ENCODE measurements at regions not wholly inside any gene's neighbourhood (a gene's known extent, or its start where the extent isn't known, plus 50 kb on each side); places are given as distances from the start of the nearest gene placed in this dataset.
A peak's percentile ranks its signal among the peaks of the same experiment; 100 is the strongest.

GRCh38 chr11:95717314-95717713 lies 72.3 kb downstream of the FAM76B start:
- Mint-ChIP-seq H3K27me3 (no peaks in the 10 kb centered on the region), H3K36me3 (peaks cover 5 to 19% of the 10 kb centered on the region in 2 donors), H3K4me3 (peak overlapping the region in 1 of 2 donors; percentile 39), H3K27ac (peak overlapping the region; percentile 92), H3K4me1 (peaks cover 38 to 82% of the 10 kb centered on the region in 2 donors), H3K9me3 (peaks cover 8 to 17% of the 10 kb centered on the region in 2 donors)
- DNase-seq (no peak), ATAC-seq (replicated peaks) (no peak)

GRCh38 chr11:95716266-95716665 lies 73.3 kb downstream of the FAM76B start:
- DNase-seq, result no peak
- ATAC-seq (replicated peaks), result peak; percentile 33 to 35
- peaks cover 5 to 19% of the 10 kb centered on the region in 2 donors for H3K36me3 Mint-ChIP-seq
- H3K4me3 Mint-ChIP-seq, result peak overlapping the region; percentile 61 to 64
- H3K27me3 Mint-ChIP-seq, result no peaks in the 10 kb centered on the region
- H3K4me1 Mint-ChIP-seq, result peaks cover 45 to 86% of the 10 kb centered on the region in 2 donors
- peaks cover 6 to 17% of the 10 kb centered on the region in 2 donors for H3K9me3 Mint-ChIP-seq
- peak overlapping the region; percentile 95 for H3K27ac Mint-ChIP-seq

- Mint-ChIP-seq H3K27me3 (no peaks in the 10 kb centered on the region), H3K9me3 (peaks cover 6 to 17% of the 10 kb centered on the region in 2 donors), H3K36me3 (peaks cover 5 to 19% of the 10 kb centered on the region in 2 donors), H3K4me3 (peak overlapping the region; percentile 61 to 64), H3K27ac (peak overlapping the region; percentile 95), H3K4me1 (peaks cover 49 to 86% of the 10 kb centered on the region in 2 donors)
- peak; percentile 78 to 81 for ATAC-seq (replicated peaks)
- DNase-seq, result peak; percentile 88
Measured at GRCh38 chr11:95715777-95716241, 73.8 kb downstream of the FAM76B start.

GRCh38 chr11:95714843-95715776 lies 74.5 kb downstream of the FAM76B start:
- Mint-ChIP-seq H3K27me3 (no peaks in the 10 kb centered on the region), H3K36me3 (peaks cover 5 to 19% of the 10 kb centered on the region in 2 donors), H3K9me3 (peaks cover 6 to 17% of the 10 kb centered on the region in 2 donors), H3K4me1 (peaks cover 49 to 88% of the 10 kb centered on the region in 2 donors), H3K4me3 (peak overlapping the region; percentile 63 to 74), H3K27ac (peak overlapping the region; percentile 95)
- no peak for DNase-seq
- peak; percentile 37 to 55 for ATAC-seq (replicated peaks)

- ATAC-seq (replicated peaks) (no peak), DNase-seq (no peak)
- peak overlapping the region; percentile 95 for H3K27ac Mint-ChIP-seq
- H3K4me1 Mint-ChIP-seq, result peaks cover 46 to 81% of the 10 kb centered on the region in 2 donors
- H3K4me3 Mint-ChIP-seq, result no peak overlapping the region
- no peaks in the 10 kb centered on the region for H3K27me3 Mint-ChIP-seq
- H3K9me3 Mint-ChIP-seq, result peaks cover 5 to 13% of the 10 kb centered on the region in 2 donors
- peaks cover 5 to 13% of the 10 kb centered on the region in 2 donors for H3K36me3 Mint-ChIP-seq
Measured at GRCh38 chr11:95713428-95713827, 76.2 kb downstream of the FAM76B start.

- Mint-ChIP-seq H3K4me1 (peaks cover 42 to 67% of the 10 kb centered on the region in 2 donors), H3K4me3 (peak overlapping the region; percentile 51 to 64), H3K27me3 (no peaks in the 10 kb centered on the region), H3K9me3 (peaks cover 1 to 3% of the 10 kb centered on the region in 2 donors), H3K27ac (peak overlapping the region; percentile 95), H3K36me3 (peaks cover 0 to 3% of the 10 kb centered on the region in 2 donors)
- ATAC-seq (replicated peaks) (peak; percentile 19 to 35), DNase-seq (peak; percentile 21)
Measured at GRCh38 chr11:95711945-95712221, 77.7 kb downstream of the FAM76B start.

- peak overlapping the region; percentile 95 for H3K27ac Mint-ChIP-seq
- H3K4me3 Mint-ChIP-seq, result peak overlapping the region; percentile 51 to 64
- no peaks in the 10 kb centered on the region for H3K27me3 Mint-ChIP-seq
- peaks cover 1 to 3% of the 10 kb centered on the region in 2 donors for H3K9me3 Mint-ChIP-seq
- H3K36me3 Mint-ChIP-seq, result peaks cover 0 to 3% of the 10 kb centered on the region in 2 donors
- peaks cover 43 to 65% of the 10 kb centered on the region in 2 donors for H3K4me1 Mint-ChIP-seq
- DNase-seq (no peak), ATAC-seq (replicated peaks) (peak; percentile 15 to 17)
Measured at GRCh38 chr11:95711162-95711944, 78.2 kb downstream of the FAM76B start.

- Mint-ChIP-seq H3K36me3 (peaks cover 0 to 3% of the 10 kb centered on the region in 2 donors), H3K27ac (no peak overlapping the region)
- no peak for DNase-seq
Measured at GRCh38 chr11:95708681-95709080, 80.9 kb downstream of the FAM76B start.

GRCh38 chr11:95706974-95707387 lies 82.6 kb downstream of the FAM76B start:
- Mint-ChIP-seq H3K27me3 (no peaks in the 10 kb centered on the region), H3K27ac (peak overlapping the region; percentile 44), H3K4me1 (peaks cover 26 to 27% of the 10 kb centered on the region in 2 donors), H3K36me3 (no peaks in the 10 kb centered on the region), H3K4me3 (no peak overlapping the region), H3K9me3 (no peaks in the 10 kb centered on the region)
- no peak for DNase-seq
- ATAC-seq (replicated peaks), result no peak

More at GRCh38 chr11:95708681-95709080, 80.9 kb downstream of the FAM76B start:
- H3K9me3 Mint-ChIP-seq, result peaks cover 1 to 3% of the 10 kb centered on the region in 2 donors
- no peak for ATAC-seq (replicated peaks)
- no peaks in the 10 kb centered on the region for H3K27me3 Mint-ChIP-seq
- no peak overlapping the region for H3K4me3 Mint-ChIP-seq
- H3K4me1 Mint-ChIP-seq, result peaks cover 32 to 42% of the 10 kb centered on the region in 2 donors

- Mint-ChIP-seq H3K4me1 (peaks cover 19 to 25% of the 10 kb centered on the region in 2 donors), H3K36me3 (no peaks in the 10 kb centered on the region), H3K4me3 (no peak overlapping the region), H3K27me3 (no peaks in the 10 kb centered on the region), H3K9me3 (no peaks in the 10 kb centered on the region), H3K27ac (no peak overlapping the region)
- DNase-seq (peak; percentile 76), ATAC-seq (replicated peaks) (peak; percentile 96)
Measured at GRCh38 chr11:95705485-95706124, 84.0 kb downstream of the FAM76B start.

GRCh38 chr11:95704865-95705264 lies 84.7 kb downstream of the FAM76B start:
- H3K27me3 Mint-ChIP-seq, result no peaks in the 10 kb centered on the region
- H3K4me3 Mint-ChIP-seq, result no peak overlapping the region
- H3K9me3 Mint-ChIP-seq, result no peaks in the 10 kb centered on the region
- ATAC-seq (replicated peaks) (no peak), DNase-seq (no peak)
- H3K27ac Mint-ChIP-seq, result no peak overlapping the region
- H3K4me1 Mint-ChIP-seq, result peaks cover 21 to 27% of the 10 kb centered on the region in 2 donors
- no peaks in the 10 kb centered on the region for H3K36me3 Mint-ChIP-seq

- H3K36me3 Mint-ChIP-seq, result no peaks in the 10 kb centered on the region
- H3K4me3 Mint-ChIP-seq, result peak overlapping the region; percentile 18 to 33
- ATAC-seq (replicated peaks) (peak; percentile 9 to 22), DNase-seq (no peak)
- H3K9me3 Mint-ChIP-seq, result no peaks in the 10 kb centered on the region
- peak overlapping the region; percentile 38 for H3K27ac Mint-ChIP-seq
- H3K27me3 Mint-ChIP-seq, result no peaks in the 10 kb centered on the region
- H3K4me1 Mint-ChIP-seq, result peaks cover 26 to 37% of the 10 kb centered on the region in 2 donors
Measured at GRCh38 chr11:95703049-95703448, 86.5 kb downstream of the FAM76B start.

- Mint-ChIP-seq H3K9me3 (no peaks in the 10 kb centered on the region), H3K4me3 (no peak overlapping the region), H3K27ac (no peak overlapping the region), H3K36me3 (no peaks in the 10 kb centered on the region), H3K27me3 (no peaks in the 10 kb centered on the region), H3K4me1 (peaks cover 31 to 42% of the 10 kb centered on the region in 2 donors)
- ATAC-seq (replicated peaks), result no peak
- no peak for DNase-seq
Measured at GRCh38 chr11:95702526-95702925, 87.1 kb downstream of the FAM76B start.

GRCh38 chr11:95700471-95700817 lies 89.1 kb downstream of the FAM76B start:
- Mint-ChIP-seq H3K4me1 (peaks cover 32 to 49% of the 10 kb centered on the region in 2 donors), H3K27ac (peak overlapping the region; percentile 94), H3K27me3 (no peaks in the 10 kb centered on the region), H3K36me3 (no peaks in the 10 kb centered on the region), H3K4me3 (peak overlapping the region; percentile 48 to 56), H3K9me3 (no peaks in the 10 kb centered on the region)
- DNase-seq (no peak), ATAC-seq (replicated peaks) (peak; percentile 41 to 51)
